ENCODE measurements at regions not wholly inside any gene's neighbourhood (a gene's known extent, or its start where the extent isn't known, plus 50 kb on each side); places are given as distances from the start of the nearest gene placed in this dataset.

- no peak overlapping the region for H2AFZ ChIP-seq (ENCODE audit: low read length)
- H4K20me1 ChIP-seq (ENCODE audit: insufficient read depth, low read length), result no peaks in the 10 kb centered on the region
- H3K36me3 ChIP-seq (replicated peaks; ENCODE audit: insufficient read depth, low read length), result no peaks in the 10 kb centered on the region
- no peak overlapping the region for H3K27ac ChIP-seq (ENCODE audit: low read length)
- no peak overlapping the region for H3K9ac ChIP-seq (ENCODE audit: low read length)
- no peaks in the 10 kb centered on the region for H3K9me2 ChIP-seq (replicated peaks; ENCODE audit: insufficient read depth, low read length)
- no peak overlapping the region for H3K4me2 ChIP-seq (ENCODE audit: low read depth, low read length)
- H3F3A ChIP-seq (ENCODE audit: insufficient read depth, low read length), result no peaks in the 10 kb centered on the region
- DNase-seq, result no peak
- no peaks in the 10 kb centered on the region for H3K9me3 ChIP-seq (replicated peaks; ENCODE audit: insufficient read depth, low read length)
- H3K4me3 ChIP-seq (ENCODE audit: low read length), result no peak overlapping the region
- H3K4me1 ChIP-seq (ENCODE audit: low read length), result no peaks in the 10 kb centered on the region
- H3K27me3 ChIP-seq (replicated peaks; ENCODE audit: insufficient read depth, low read length), result peaks cover 11% of the 10 kb centered on the region; the same call in 1 of the 2 replicates
- TF ChIP-seq EZH2phosphoT487 (IDR thresholded peaks at IDR 0.05; ENCODE audit: low read length) (no peak), EZH2 (optimal IDR thresholded peaks at IDR 0.05; ENCODE audit: low read depth, low read length) (no peak), CTCF (IDR thresholded peaks at IDR 0.05; ENCODE audit: low read length) (no peak)
- H3K79me2 ChIP-seq (ENCODE audit: low read length), result no peaks in the 10 kb centered on the region
These were observed 99.2 kb downstream of the PSMG1 start for GRCh38 chr21:39084073-39084472.

GRCh38 chr21:39083377-39084008 lies 99.8 kb downstream of the PSMG1 start:
- TF ChIP-seq EZH2phosphoT487 (IDR thresholded peaks at IDR 0.05; ENCODE audit: low read length) (no peak), EZH2 (optimal IDR thresholded peaks at IDR 0.05; ENCODE audit: low read depth, low read length) (no peak), CTCF (IDR thresholded peaks at IDR 0.05; ENCODE audit: low read length) (no peak)

GRCh38 chr21:39082656-39083376 lies 100.4 kb downstream of the PSMG1 start:
- Histone ChIP-seq H3K79me2 (ENCODE audit: low read length) (no peaks in the 10 kb centered on the region), H3K9me3 (replicated peaks; ENCODE audit: insufficient read depth, low read length) (no peaks in the 10 kb centered on the region), H3K9me2 (replicated peaks; ENCODE audit: insufficient read depth, low read length) (no peaks in the 10 kb centered on the region), H2AFZ (ENCODE audit: low read length) (no peak overlapping the region), H3K36me3 (replicated peaks; ENCODE audit: insufficient read depth, low read length) (no peaks in the 10 kb centered on the region), H3K27ac (ENCODE audit: low read length) (no peak overlapping the region), H3K4me1 (ENCODE audit: low read length) (no peaks in the 10 kb centered on the region), H3K27me3 (replicated peaks; ENCODE audit: insufficient read depth, low read length) (peaks cover 11% of the 10 kb centered on the region; the same call in 1 of the 2 replicates), H3K9ac (ENCODE audit: low read length) (no peak overlapping the region), H3K4me3 (ENCODE audit: low read length) (no peak overlapping the region), H3K4me2 (ENCODE audit: low read depth, low read length) (no peak overlapping the region), H4K20me1 (ENCODE audit: insufficient read depth, low read length) (no peaks in the 10 kb centered on the region), H3F3A (ENCODE audit: insufficient read depth, low read length) (no peaks in the 10 kb centered on the region)
- DNase-seq, result peak; percentile 32
- TF ChIP-seq EZH2phosphoT487 (IDR thresholded peaks at IDR 0.05; ENCODE audit: low read length) (no peak), CTCF (IDR thresholded peaks at IDR 0.05; ENCODE audit: low read length) (no peak), EZH2 (optimal IDR thresholded peaks at IDR 0.05; ENCODE audit: low read depth, low read length) (no peak)

More at GRCh38 chr21:39083377-39084008, 99.8 kb downstream of the PSMG1 start:
- Histone ChIP-seq H3K9me3 (replicated peaks; ENCODE audit: insufficient read depth, low read length) (no peaks in the 10 kb centered on the region), H3K27ac (ENCODE audit: low read length) (no peak overlapping the region), H3K9me2 (replicated peaks; ENCODE audit: insufficient read depth, low read length) (no peaks in the 10 kb centered on the region), H3K27me3 (replicated peaks; ENCODE audit: insufficient read depth, low read length) (peaks cover 11% of the 10 kb centered on the region; the same call in 1 of the 2 replicates), H3K9ac (ENCODE audit: low read length) (no peak overlapping the region), H4K20me1 (ENCODE audit: insufficient read depth, low read length) (no peaks in the 10 kb centered on the region), H3F3A (ENCODE audit: insufficient read depth, low read length) (no peaks in the 10 kb centered on the region), H3K4me2 (ENCODE audit: low read depth, low read length) (no peak overlapping the region), H3K4me3 (ENCODE audit: low read length) (no peak overlapping the region), H3K4me1 (ENCODE audit: low read length) (no peaks in the 10 kb centered on the region), H3K79me2 (ENCODE audit: low read length) (no peaks in the 10 kb centered on the region), H3K36me3 (replicated peaks; ENCODE audit: insufficient read depth, low read length) (no peaks in the 10 kb centered on the region), H2AFZ (ENCODE audit: low read length) (no peak overlapping the region)
- DNase-seq, result no peak

Measured in MM.1S (cell line).